Gastroesophageal sphincter (tissue), 3 donors: ENCODE measurements at regions not wholly inside any gene's neighbourhood (a gene's known extent, or its start where the extent isn't known, plus 50 kb on each side); places are given as distances from the start of the nearest gene placed in this dataset.

ENCODE experiments used
- CTCF ChIP-seq, 4 experiments: fragments of 200-600 bp in 2 of 4; fragments of 450-650 bp in 2 of 4; sonication (generic) in 1 of 4; IDR thresholded peaks; one replicate each; pipeline ENCODE4 v1.5.1; 2017 to 2019; ENCODE audit warnings: antibody characterized with exemption in 4 of 4, mild to moderate bottlenecking in 2 of 4, moderate library complexity in 2 of 4
- EP300 ChIP-seq: sonication (generic); formaldehyde crosslinking; IDR thresholded peaks from one replicate; pipeline ENCODE4 v1.6.1; 2017; ENCODE audit warnings: antibody characterized with exemption, mild to moderate bottlenecking
- POLR2A ChIP-seq, 2 donors: fragments of 450-650 bp; IDR thresholded peaks; one replicate each; pipeline ENCODE4 v1.6.1; 2017; ENCODE audit warnings: antibody characterized with exemption in 2 of 2, mild to moderate bottlenecking in 2 of 2, moderate library complexity in 1 of 2
- POLR2AphosphoS5 ChIP-seq: sonication (generic); formaldehyde crosslinking; IDR thresholded peaks from one replicate; pipeline ENCODE4 v1.6.1; 2017; ENCODE audit warnings: antibody characterized with exemption

GRCh38 chr3:21269882-21270281, 481.1 kb downstream of the ZNF385D start:
- TF ChIP-seq POLR2A (IDR thresholded peaks at IDR 0.05) (no peak), CTCF (IDR thresholded peaks at IDR 0.05) (no peak), EP300 (no peak), POLR2AphosphoS5 (no peak)
